Left lung (tissue), 4 donors: ENCODE measurements at regions not wholly inside any gene's neighbourhood (a gene's known extent, or its start where the extent isn't known, plus 50 kb on each side); places are given as distances from the start of the nearest gene placed in this dataset.
"Not testable (repeated sequence)": the region's sequence is repeated elsewhere in the genome, so short reads cannot be mapped to it uniquely, and the experiment has no call there.

ENCODE experiments used
- ATAC-seq: fragments of 200-7000 bp; cut with Tn5 transposase; one replicate; pipeline ENCODE4 v1.9.1; 2020; ENCODE audit warnings: moderate library complexity
- DNase-seq, 4 donors: peaks; one replicate each; pipeline ENCODE4 v3.0.0-alpha.2; 2013 to 2020
- H3K27ac ChIP-seq, 2 donors: fragments of 200-600 bp; sonication (generic) in 1 of 2; one replicate each; pipeline versions ENCODE4 v1.5.0 to v1.8.0; 2020 to 2021
- H3K27me3 ChIP-seq, 2 donors: fragments of 200-600 bp; sonication (generic) in 1 of 2; one replicate each; pipeline versions ENCODE4 v1.5.0 to v1.8.0; 2020 to 2021
- H3K36me3 ChIP-seq, 2 donors: fragments of 200-600 bp; sonication (generic) in 1 of 2; one replicate each; pipeline versions ENCODE4 v1.5.0 to v1.8.0; 2020 to 2021
- H3K4me1 ChIP-seq, 2 donors: fragments of 200-600 bp; one replicate each; pipeline ENCODE4 v1.8.0; 2021
- H3K4me3 ChIP-seq, 2 donors: fragments of 200-600 bp; sonication (generic) in 1 of 2; one replicate each; pipeline versions ENCODE4 v1.5.0 to v1.8.0; 2020 to 2021; ENCODE audit warnings: mild to moderate bottlenecking in 1 of 2
- H3K9me3 ChIP-seq, 2 donors: fragments of 200-600 bp; sonication (generic) in 1 of 2; one replicate each; pipeline versions ENCODE4 v1.5.0 to v1.8.0; 2020 to 2021
- CTCF ChIP-seq, 2 donors: fragments of 200-600 bp; sonication (generic) in 1 of 2; IDR thresholded peaks; one replicate each; pipeline versions ENCODE4 v1.5.0 to v1.8.0; 2021; ENCODE audit warnings: antibody characterized with exemption in 2 of 2
- intact Hi-C, 2 donors: fragments of 100-400 bp; cut with DNase I; formaldehyde crosslinking; loops; one replicate each; pipeline versions ENCODE4 v1.11.2 to v1.14.2; 2022
- donor health status: DM: no; HTN: yes; CAD: no.
- donor health status: DM: no; HTN: no; CAD: no.

- H3K36me3 ChIP-seq: no peaks in the 10 kb centered on the region
- no peak overlapping the region for H3K27ac ChIP-seq
- H3K4me3 ChIP-seq: no peak overlapping the region
- DNase-seq (no peak), ATAC-seq (no peak)
- H3K27me3 ChIP-seq: no peaks in the 10 kb centered on the region
- TF ChIP-seq CTCF (IDR thresholded peaks at IDR 0.05): no peak
- H3K4me1 ChIP-seq: no peaks in the 10 kb centered on the region
- H3K9me3 ChIP-seq: peaks cover 4 to 31% of the 10 kb centered on the region in 2 donors
- intact Hi-C loops: no loop called here
These were observed 329.1 kb upstream of the ZNF608 start for GRCh38 chr5:125075567-125075966.

GRCh38 chr5:125079028-125079427 is 332.6 kb upstream of the ZNF608 start:
- ATAC-seq, intact Hi-C loops: not testable (repeated sequence)

GRCh38 chr5:125081101-125081500 is 334.7 kb upstream of the ZNF608 start:
- no peak for DNase-seq
- TF ChIP-seq CTCF (IDR thresholded peaks at IDR 0.05): no peak
- Histone ChIP-seq H3K27me3 (no peaks in the 10 kb centered on the region), H3K4me3 (no peak overlapping the region), H3K9me3 (no peaks in the 10 kb centered on the region), H3K27ac (no peak overlapping the region), H3K36me3 (no peaks in the 10 kb centered on the region), H3K4me1 (no peaks in the 10 kb centered on the region)
- intact Hi-C loops: no loop called here
- no peak for ATAC-seq

More at GRCh38 chr5:125079028-125079427, 332.6 kb upstream of the ZNF608 start:
- H3K27ac ChIP-seq, H3K4me3 ChIP-seq, H3K9me3 ChIP-seq, H3K36me3 ChIP-seq, H3K4me1 ChIP-seq, H3K27me3 ChIP-seq, DNase-seq: not testable (repeated sequence)

- TF ChIP-seq CTCF (IDR thresholded peaks at IDR 0.05): no peak
- no peak for ATAC-seq
These were observed 337.5 kb upstream of the ZNF608 start for GRCh38 chr5:125083981-125084380.

GRCh38 chr5:125085797-125086505 is 339.5 kb upstream of the ZNF608 start:
- Histone ChIP-seq H3K36me3 (no peaks in the 10 kb centered on the region), H3K4me3 (no peak overlapping the region), H3K4me1 (no peaks in the 10 kb centered on the region), H3K27ac (no peak overlapping the region), H3K9me3 (no peaks in the 10 kb centered on the region), H3K27me3 (no peaks in the 10 kb centered on the region)
- no peak for ATAC-seq
- TF ChIP-seq CTCF (IDR thresholded peaks at IDR 0.05): no peak
- intact Hi-C loops: no loop called here
- no peak for DNase-seq

More at GRCh38 chr5:125083981-125084380, 337.5 kb upstream of the ZNF608 start:
- no peaks in the 10 kb centered on the region for H3K27me3 ChIP-seq
- no peaks in the 10 kb centered on the region for H3K4me1 ChIP-seq
- H3K4me3 ChIP-seq: no peak overlapping the region
- DNase-seq: peak in 1 of 4 donors; percentile 66
- H3K27ac ChIP-seq: no peak overlapping the region
- no peaks in the 10 kb centered on the region for H3K9me3 ChIP-seq
- no peaks in the 10 kb centered on the region for H3K36me3 ChIP-seq
- intact Hi-C loops: no loop called here
